ENCODE measurements at regions not wholly inside any gene's neighbourhood (a gene's known extent, or its start where the extent isn't known, plus 50 kb on each side); places are given as distances from the start of the nearest gene placed in this dataset.

DNA sequence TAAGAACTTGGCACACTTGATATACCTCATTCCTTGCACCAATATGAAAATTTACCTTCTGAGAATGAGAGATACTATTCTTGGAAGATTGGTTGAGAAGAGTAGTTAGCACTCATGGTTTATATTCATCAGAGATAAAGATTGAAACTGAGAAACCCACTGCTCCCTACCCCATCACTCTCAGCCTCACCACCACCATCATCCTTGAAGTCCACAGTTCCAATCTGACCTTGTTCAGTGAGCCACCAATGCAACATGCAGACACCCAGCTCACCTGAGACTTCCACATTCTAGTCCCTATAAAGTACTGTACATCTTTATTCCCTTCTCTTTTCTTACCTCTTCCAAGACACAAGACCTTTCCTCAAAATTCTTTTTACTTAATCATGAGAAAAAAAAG lies 869.0 kb downstream of the TRIB2 start:
- no peaks in the 10 kb centered on the region for H3K27me3 ChIP-seq (replicated peaks)
- in situ Hi-C loops (cut with HindIII; ENCODE audit: low pct_ligation_motif_present, low sequenced_read_pairs) = no loop called here
- no peak overlapping the region for H3K27ac ChIP-seq
- H3K4me3 ChIP-seq (ENCODE audit: low read depth, low read length) = no peak overlapping the region
- TF ChIP-seq, protein P1, sequence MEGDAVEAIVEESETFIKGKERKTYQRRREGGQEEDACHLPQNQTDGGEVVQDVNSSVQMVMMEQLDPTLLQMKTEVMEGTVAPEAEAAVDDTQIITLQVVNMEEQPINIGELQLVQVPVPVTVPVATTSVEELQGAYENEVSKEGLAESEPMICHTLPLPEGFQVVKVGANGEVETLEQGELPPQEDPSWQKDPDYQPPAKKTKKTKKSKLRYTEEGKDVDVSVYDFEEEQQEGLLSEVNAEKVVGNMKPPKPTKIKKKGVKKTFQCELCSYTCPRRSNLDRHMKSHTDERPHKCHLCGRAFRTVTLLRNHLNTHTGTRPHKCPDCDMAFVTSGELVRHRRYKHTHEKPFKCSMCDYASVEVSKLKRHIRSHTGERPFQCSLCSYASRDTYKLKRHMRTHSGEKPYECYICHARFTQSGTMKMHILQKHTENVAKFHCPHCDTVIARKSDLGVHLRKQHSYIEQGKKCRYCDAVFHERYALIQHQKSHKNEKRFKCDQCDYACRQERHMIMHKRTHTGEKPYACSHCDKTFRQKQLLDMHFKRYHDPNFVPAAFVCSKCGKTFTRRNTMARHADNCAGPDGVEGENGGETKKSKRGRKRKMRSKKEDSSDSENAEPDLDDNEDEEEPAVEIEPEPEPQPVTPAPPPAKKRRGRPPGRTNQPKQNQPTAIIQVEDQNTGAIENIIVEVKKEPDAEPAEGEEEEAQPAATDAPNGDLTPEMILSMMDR (IDR thresholded peaks at IDR 0.05; ENCODE audit: low read depth, low read length, missing control alignments) = no peak
- no peaks in the 10 kb centered on the region for H3K36me3 ChIP-seq (replicated peaks)
- DNase-seq = no peak

DNA sequence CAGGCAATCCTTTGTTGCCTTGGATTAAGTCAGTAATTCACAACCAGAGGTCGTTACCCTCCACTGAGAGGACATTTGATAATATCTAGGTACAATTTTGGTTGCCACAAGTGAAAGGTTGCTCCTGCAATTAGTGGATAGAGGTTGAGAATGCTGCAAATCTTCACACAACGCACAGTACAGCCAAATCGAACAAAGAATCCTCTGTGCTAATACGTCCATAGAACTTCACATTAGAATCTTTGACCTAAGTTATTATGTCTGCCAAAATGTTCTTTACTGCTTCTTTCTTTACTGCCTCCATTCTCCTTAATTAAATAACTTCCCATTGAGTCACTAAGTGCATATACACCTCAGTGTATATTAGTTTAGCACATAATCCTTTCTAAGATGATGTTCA lies 879.5 kb downstream of the TRIB2 start:
- H3K4me3 ChIP-seq (ENCODE audit: low read depth, low read length) = no peak overlapping the region
- no peak overlapping the region for H3K27ac ChIP-seq
- DNase-seq = no peak
- in situ Hi-C loops (cut with HindIII; ENCODE audit: low pct_ligation_motif_present, low sequenced_read_pairs) = no loop called here
- no peaks in the 10 kb centered on the region for H3K36me3 ChIP-seq (replicated peaks)
- TF ChIP-seq, protein P1 (IDR thresholded peaks at IDR 0.05; ENCODE audit: low read depth, low read length, missing control alignments) = no peak
- H3K27me3 ChIP-seq (replicated peaks) = no peaks in the 10 kb centered on the region

DNA sequence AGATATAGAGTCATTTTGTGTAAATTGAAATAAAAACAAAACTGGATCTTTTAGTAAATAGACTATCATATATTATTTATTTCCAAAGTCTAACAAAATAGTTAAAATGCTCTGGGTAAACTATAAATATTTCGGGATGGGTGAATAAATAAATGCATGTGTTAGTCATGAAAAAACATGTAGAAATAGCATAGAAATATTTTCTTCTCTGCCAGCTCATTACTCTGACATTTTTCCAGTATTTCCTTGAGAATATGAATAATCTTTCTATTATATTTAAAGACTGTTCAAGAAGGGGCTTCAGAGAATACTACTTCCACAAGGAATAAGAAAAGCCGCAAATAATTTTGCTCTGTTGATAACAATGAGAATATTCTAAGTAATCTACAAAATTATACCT lies 880.4 kb downstream of the TRIB2 start:
- TF ChIP-seq, protein P1 (IDR thresholded peaks at IDR 0.05; ENCODE audit: low read depth, low read length, missing control alignments) = no peak
- H3K27me3 ChIP-seq (replicated peaks) = no peaks in the 10 kb centered on the region
- DNase-seq = no peak
- H3K4me3 ChIP-seq (ENCODE audit: low read depth, low read length) = no peak overlapping the region
- no peaks in the 10 kb centered on the region for H3K36me3 ChIP-seq (replicated peaks)
- no peak overlapping the region for H3K27ac ChIP-seq
- in situ Hi-C loops (cut with HindIII; ENCODE audit: low pct_ligation_motif_present, low sequenced_read_pairs) = no loop called here

DNA sequence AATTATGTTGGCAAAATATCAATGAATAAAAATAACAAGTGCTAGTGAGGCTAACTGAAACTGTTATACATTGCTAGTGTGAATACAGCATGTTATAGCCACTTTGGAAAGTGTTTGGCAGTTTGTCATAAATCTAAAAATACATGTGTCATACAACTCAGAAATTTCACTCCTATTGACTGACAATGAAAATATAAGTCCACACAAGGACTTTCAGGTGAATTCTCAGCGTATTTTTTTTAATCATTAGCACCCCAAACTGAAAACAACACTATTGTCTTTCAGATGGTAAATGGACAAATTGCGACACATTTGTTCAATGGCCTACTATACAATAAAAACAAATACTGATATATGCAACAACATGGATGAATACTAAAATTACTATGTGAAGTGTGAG lies 884.8 kb downstream of the TRIB2 start:
- H3K36me3 ChIP-seq (replicated peaks) = no peaks in the 10 kb centered on the region
- H3K27ac ChIP-seq = no peak overlapping the region
- H3K4me3 ChIP-seq (ENCODE audit: low read depth, low read length) = no peak overlapping the region
- TF ChIP-seq, protein P1 (IDR thresholded peaks at IDR 0.05; ENCODE audit: low read depth, low read length, missing control alignments) = no peak
- in situ Hi-C loops (cut with HindIII; ENCODE audit: low pct_ligation_motif_present, low sequenced_read_pairs) = no loop called here
- H3K27me3 ChIP-seq (replicated peaks) = no peaks in the 10 kb centered on the region
- no peak for DNase-seq

DNA sequence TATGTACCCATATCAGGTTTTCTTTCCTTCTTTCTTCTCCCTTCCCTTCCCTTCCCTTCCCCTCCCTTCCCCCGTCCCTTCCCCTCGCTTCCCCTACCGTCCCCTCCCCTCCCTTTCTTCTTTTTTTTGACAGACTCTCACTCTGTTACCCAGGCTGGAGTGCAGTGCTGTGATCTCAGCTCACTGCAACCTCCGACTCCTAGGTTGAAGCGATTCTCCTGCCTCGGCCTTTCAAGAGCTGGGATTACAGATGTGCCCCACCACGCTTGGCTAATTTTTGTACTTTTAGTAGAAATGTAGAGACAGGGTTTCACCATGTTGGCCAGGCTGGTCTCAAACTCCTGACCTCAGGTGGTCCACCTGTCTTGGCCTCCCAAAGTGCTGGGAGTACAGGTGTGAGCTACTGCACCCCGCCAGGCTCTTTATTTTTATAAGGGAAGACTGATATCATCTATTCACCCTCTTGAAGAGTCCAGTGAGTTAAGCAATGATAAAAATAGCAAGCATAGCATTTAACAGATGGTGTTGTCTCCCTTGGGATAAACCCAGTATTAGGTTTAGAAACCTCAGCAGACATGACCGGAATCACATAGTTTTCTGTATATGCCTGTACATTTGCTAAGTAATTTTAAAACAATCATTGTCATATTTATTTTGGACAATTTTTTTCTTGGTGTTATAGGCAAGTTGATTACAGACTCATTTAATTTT lies 888.4 kb downstream of the TRIB2 start:
- no peaks in the 10 kb centered on the region for H3K27me3 ChIP-seq (replicated peaks)
- TF ChIP-seq, protein P1 (IDR thresholded peaks at IDR 0.05; ENCODE audit: low read depth, low read length, missing control alignments) = no peak
- H3K4me3 ChIP-seq (ENCODE audit: low read depth, low read length) = no peak overlapping the region
- DNase-seq = no peak
- in situ Hi-C loops (cut with HindIII; ENCODE audit: low pct_ligation_motif_present, low sequenced_read_pairs) = no loop called here
- H3K36me3 ChIP-seq (replicated peaks) = no peaks in the 10 kb centered on the region
- H3K27ac ChIP-seq = no peak overlapping the region

DNA sequence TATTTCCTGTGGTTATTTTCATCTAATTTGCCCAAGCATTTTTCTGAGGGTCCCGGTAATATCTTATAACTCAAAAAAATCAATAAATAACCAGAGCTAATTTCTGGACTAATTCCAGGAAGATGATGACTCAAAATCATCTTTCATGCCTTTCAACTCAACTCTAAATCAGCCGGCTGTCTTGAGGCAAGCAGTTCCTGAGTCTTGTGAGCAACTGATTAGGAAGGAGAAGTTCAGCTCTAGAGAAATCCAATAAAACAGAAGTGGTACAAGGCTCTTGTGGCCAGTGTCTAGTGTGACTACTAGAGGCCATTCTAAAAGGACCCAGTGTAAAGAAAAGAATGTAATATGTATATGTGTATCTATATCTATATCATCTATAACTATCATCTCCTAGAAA lies 890.4 kb downstream of the TRIB2 start:
- in situ Hi-C loops (cut with HindIII; ENCODE audit: low pct_ligation_motif_present, low sequenced_read_pairs) = no loop called here
- DNase-seq = no peak
- TF ChIP-seq, protein P1 (IDR thresholded peaks at IDR 0.05; ENCODE audit: low read depth, low read length, missing control alignments) = no peak
- Histone ChIP-seq H3K27ac (no peak overlapping the region), H3K36me3 (replicated peaks) (no peaks in the 10 kb centered on the region), H3K27me3 (replicated peaks) (no peaks in the 10 kb centered on the region), H3K4me3 (ENCODE audit: low read depth, low read length) (no peak overlapping the region)

Measured in brain microvascular endothelial cell (primary cell).